Mammary epithelial cell (primary cell): ENCODE measurements at regions not wholly inside any gene's neighbourhood (a gene's known extent, or its start where the extent isn't known, plus 50 kb on each side); places are given as distances from the start of the nearest gene placed in this dataset.

ENCODE experiments used
- EZH2 ChIP-seq: IDR thresholded peaks from 2 replicates; pipeline ENCODE4 v1.6.1; 2012; ENCODE audit warnings: low read length, inconsistent platforms, borderline replicate concordance
- TF ChIP-seq, protein P1 (sequence below), 2 donors: IDR thresholded peaks in 1 of 2; conservative IDR thresholded peaks in 1 of 2; 2 replicates each; pipeline ENCODE4 v1.5.1; 2011 to 2012; ENCODE audit warnings: inconsistent platforms in 2 of 2, low read length in 2 of 2, mild to moderate bottlenecking in 2 of 2, control low read depth in 1 of 2, low read depth in 1 of 2; ENCODE audit not compliant: insufficient read depth in 1 of 2; ENCODE audit errors: extremely low read depth in 1 of 2

DNA sequence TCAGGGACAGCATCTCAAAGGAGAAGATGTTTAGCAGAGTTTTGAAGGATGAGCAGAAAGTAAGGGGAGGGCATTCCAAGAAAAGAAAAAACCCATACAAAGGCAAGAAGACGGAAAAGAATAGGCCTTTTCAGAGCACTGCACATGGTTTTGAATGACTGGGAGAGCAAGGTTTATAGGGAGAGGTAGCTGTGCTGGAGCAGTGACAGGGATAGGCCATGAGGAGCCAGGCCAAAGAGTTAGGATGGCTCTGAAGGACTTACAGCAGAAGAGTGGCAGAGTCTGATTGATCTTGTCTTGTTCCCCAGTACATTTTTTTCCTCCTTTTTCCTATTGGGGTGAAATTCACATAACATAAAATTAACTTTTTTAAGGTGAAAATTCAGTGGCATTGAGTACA lies 55.8 kb upstream of the PAK1 start:
- TF ChIP-seq, protein P1, sequence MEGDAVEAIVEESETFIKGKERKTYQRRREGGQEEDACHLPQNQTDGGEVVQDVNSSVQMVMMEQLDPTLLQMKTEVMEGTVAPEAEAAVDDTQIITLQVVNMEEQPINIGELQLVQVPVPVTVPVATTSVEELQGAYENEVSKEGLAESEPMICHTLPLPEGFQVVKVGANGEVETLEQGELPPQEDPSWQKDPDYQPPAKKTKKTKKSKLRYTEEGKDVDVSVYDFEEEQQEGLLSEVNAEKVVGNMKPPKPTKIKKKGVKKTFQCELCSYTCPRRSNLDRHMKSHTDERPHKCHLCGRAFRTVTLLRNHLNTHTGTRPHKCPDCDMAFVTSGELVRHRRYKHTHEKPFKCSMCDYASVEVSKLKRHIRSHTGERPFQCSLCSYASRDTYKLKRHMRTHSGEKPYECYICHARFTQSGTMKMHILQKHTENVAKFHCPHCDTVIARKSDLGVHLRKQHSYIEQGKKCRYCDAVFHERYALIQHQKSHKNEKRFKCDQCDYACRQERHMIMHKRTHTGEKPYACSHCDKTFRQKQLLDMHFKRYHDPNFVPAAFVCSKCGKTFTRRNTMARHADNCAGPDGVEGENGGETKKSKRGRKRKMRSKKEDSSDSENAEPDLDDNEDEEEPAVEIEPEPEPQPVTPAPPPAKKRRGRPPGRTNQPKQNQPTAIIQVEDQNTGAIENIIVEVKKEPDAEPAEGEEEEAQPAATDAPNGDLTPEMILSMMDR (conservative IDR thresholded peaks at IDR 0.05 in 1 of 2, IDR thresholded peaks at IDR 0.05 in 1 of 2; ENCODE audit: extremely low read depth in 1 of 2, insufficient read depth in 1 of 2, low read depth in 1 of 2, low read length in 2 of 2), result no peak
- no peak for TF ChIP-seq EZH2
